ENCODE measurements at regions not wholly inside any gene's neighbourhood (a gene's known extent, or its start where the extent isn't known, plus 50 kb on each side); places are given as distances from the start of the nearest gene placed in this dataset.
"Not testable (repeated sequence)": the region's sequence is repeated elsewhere in the genome, so short reads cannot be mapped to it uniquely, and the experiment has no call there.

DNA sequence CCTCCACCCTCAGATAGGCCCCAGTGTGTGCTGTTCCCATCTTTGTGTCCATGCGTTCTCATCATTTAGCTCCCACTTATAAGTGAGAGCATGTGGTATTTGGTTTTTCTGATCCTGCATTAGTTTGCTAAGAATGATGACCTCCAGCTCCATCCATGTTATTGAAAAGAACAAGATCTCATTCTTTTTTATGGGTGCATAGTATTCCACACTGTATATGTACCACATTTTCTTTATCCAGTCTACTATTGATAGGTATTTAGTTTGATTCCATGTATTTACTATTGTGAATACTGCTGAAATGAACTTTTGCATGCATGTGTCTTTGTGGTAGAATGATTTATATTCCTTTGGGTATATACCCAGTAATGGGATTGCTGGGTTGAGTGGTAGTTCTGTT lies 303.3 kb downstream of the SEMA3D start:
- H3K4me1 ChIP-seq (ENCODE audit: control insufficient read depth, insufficient read depth, low read length); H3K27me3 ChIP-seq (ENCODE audit: control insufficient read depth, insufficient read depth, low read length); H3K36me3 ChIP-seq (ENCODE audit: control insufficient read depth, insufficient read depth, low read length); H3K9ac ChIP-seq (ENCODE audit: low read depth, low read length); H3K27ac ChIP-seq (ENCODE audit: low read depth, low read length); H3K9me3 ChIP-seq (ENCODE audit: control insufficient read depth, insufficient read depth, low read length); H3K4me3 ChIP-seq (ENCODE audit: low read depth, low read length): not testable (repeated sequence)

GRCh38 chr7:84880326-84880997 lies 306.4 kb downstream of the SEMA3D start:
- not testable (repeated sequence) for H3K4me3 ChIP-seq (ENCODE audit: low read depth, low read length); H3K9me3 ChIP-seq (ENCODE audit: control insufficient read depth, insufficient read depth, low read length); H3K27ac ChIP-seq (ENCODE audit: low read depth, low read length); H3K4me1 ChIP-seq (ENCODE audit: control insufficient read depth, insufficient read depth, low read length); H3K27me3 ChIP-seq (ENCODE audit: control insufficient read depth, insufficient read depth, low read length); H3K36me3 ChIP-seq (ENCODE audit: control insufficient read depth, insufficient read depth, low read length); H3K9ac ChIP-seq (ENCODE audit: low read depth, low read length)

DNA sequence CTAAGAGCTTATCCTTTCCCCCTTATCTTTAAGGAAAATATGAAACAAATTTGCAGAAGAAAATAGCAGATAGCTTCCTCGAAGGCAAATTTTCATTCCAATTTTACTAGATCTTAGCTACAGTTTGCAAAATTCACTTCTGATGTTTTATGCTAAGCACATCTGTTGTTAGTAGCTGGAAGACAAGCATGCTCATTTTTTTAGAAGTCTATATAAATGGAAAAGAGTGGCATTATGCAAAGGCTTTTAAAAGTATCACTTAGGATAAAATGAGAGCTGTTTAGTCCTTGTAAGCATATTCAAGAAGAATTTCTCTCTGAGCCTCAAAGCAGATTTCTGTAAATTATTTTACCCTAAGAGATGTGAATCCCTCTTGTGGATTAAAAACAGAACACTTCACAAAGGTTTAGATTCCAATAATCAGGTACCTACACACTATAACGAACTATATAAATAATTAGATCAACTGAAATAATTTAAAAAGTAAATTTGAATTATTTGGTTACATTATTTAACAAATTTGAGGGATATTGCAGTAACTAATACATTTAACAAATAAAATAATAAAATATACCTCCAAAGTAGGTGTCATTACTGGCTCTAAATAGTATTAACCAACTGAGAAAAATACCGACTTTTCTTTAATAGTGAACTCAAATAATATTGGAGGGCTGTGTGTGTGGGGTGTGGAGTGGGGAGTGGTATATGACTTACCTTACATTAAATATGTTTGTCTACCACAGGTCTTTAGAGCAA lies 307.1 kb downstream of the SEMA3D start:
- no peak overlapping the region for H3K27ac ChIP-seq (ENCODE audit: low read depth, low read length)
- H3K9ac ChIP-seq (ENCODE audit: low read depth, low read length): no peak overlapping the region

DNA sequence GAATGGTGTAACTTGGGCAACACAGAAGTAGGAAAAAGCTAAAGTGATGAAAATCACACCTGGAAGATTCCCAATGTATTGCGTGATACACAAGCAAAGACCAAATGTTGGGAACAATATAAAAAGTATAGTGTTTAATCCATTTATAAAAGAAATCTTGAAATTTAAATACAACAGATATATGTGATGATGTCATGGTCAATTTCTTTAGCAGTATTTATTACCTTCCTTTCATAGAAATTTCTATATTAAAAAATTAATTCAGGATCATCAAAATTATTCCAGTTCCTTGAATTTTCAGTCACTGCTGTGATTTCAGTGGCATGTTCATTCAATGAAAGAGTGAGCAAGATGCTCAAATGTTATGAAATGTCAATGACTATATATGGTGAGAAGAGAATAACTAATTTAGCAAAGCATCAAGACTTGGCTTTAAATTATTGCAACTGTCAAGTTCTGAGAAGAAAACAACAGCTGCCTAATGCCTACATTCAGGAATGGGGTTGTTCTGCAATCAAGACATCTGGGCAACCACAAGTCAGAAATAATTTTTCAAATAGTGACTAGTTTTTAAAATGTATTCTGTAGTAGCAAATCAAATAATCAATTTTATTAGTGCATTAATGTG lies 308.8 kb downstream of the SEMA3D start:
- no peak overlapping the region for H3K9ac ChIP-seq (ENCODE audit: low read depth, low read length)
- no peaks in the 10 kb centered on the region for H3K9me3 ChIP-seq (ENCODE audit: control insufficient read depth, insufficient read depth, low read length)
- no peaks in the 10 kb centered on the region for H3K27me3 ChIP-seq (ENCODE audit: control insufficient read depth, insufficient read depth, low read length)
- no peak overlapping the region for H3K27ac ChIP-seq (ENCODE audit: low read depth, low read length)
- no peaks in the 10 kb centered on the region for H3K36me3 ChIP-seq (ENCODE audit: control insufficient read depth, insufficient read depth, low read length)
- H3K4me1 ChIP-seq (ENCODE audit: control insufficient read depth, insufficient read depth, low read length): no peaks in the 10 kb centered on the region
- H3K4me3 ChIP-seq (ENCODE audit: low read depth, low read length): no peak overlapping the region

More for the DNA sequence above, 307.1 kb downstream of the SEMA3D start:
- no peaks in the 10 kb centered on the region for H3K27me3 ChIP-seq (ENCODE audit: control insufficient read depth, insufficient read depth, low read length)
- H3K36me3 ChIP-seq (ENCODE audit: control insufficient read depth, insufficient read depth, low read length): no peaks in the 10 kb centered on the region
- no peaks in the 10 kb centered on the region for H3K9me3 ChIP-seq (ENCODE audit: control insufficient read depth, insufficient read depth, low read length)
- no peak overlapping the region for H3K4me3 ChIP-seq (ENCODE audit: low read depth, low read length)
- H3K4me1 ChIP-seq (ENCODE audit: control insufficient read depth, insufficient read depth, low read length): no peaks in the 10 kb centered on the region

DNA sequence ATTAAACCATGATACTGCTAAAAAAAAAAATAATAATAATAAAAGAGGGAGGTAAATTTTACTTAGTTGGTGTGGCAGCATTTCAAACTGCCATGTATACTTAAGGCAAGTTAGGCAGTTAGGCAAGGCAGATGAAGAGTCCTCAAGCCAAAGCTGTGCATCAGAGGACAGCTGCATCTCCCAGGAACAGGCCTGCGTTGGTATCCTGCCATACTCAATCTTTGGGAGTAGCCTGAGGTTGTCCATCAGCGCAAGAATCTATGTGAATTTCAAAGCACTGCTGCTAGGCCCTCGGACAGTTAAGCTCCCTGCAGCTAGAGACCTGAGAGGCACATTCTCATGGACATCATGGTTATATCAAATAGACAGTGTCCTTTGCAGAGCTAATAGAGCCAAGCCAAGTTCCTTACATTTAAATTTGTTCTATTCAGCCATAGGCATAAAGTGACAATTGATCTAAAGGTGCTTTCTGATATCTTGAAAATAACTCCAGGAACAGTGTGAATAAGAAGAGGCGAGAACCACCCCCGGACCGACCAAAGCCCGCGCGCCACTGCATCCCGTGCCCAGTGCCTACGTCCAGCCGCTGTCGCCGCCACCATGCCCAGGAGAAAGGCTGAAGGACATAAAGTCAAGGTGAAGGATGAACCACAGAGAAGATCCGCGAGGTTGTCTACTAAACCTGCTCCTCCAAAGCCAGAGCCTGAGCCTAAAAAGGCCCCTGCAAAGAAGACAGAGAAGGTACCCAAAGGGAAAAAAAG lies 310.6 kb downstream of the SEMA3D start:
- Histone ChIP-seq H3K9ac (ENCODE audit: low read depth, low read length) (no peak overlapping the region), H3K4me3 (ENCODE audit: low read depth, low read length) (no peak overlapping the region), H3K4me1 (ENCODE audit: control insufficient read depth, insufficient read depth, low read length) (no peaks in the 10 kb centered on the region), H3K27me3 (ENCODE audit: control insufficient read depth, insufficient read depth, low read length) (no peaks in the 10 kb centered on the region), H3K9me3 (ENCODE audit: control insufficient read depth, insufficient read depth, low read length) (no peaks in the 10 kb centered on the region), H3K27ac (ENCODE audit: low read depth, low read length) (no peak overlapping the region), H3K36me3 (ENCODE audit: control insufficient read depth, insufficient read depth, low read length) (no peaks in the 10 kb centered on the region)

- Histone ChIP-seq H3K36me3 (ENCODE audit: control insufficient read depth, insufficient read depth, low read length) (no peaks in the 10 kb centered on the region), H3K27ac (ENCODE audit: low read depth, low read length) (no peak overlapping the region), H3K4me1 (ENCODE audit: control insufficient read depth, insufficient read depth, low read length) (peaks cover 3% of the 10 kb centered on the region; the same call in 1 of the 2 replicates), H3K27me3 (ENCODE audit: control insufficient read depth, insufficient read depth, low read length) (no peaks in the 10 kb centered on the region), H3K4me3 (ENCODE audit: low read depth, low read length) (no peak overlapping the region), H3K9ac (ENCODE audit: low read depth, low read length) (no peak overlapping the region), H3K9me3 (ENCODE audit: control insufficient read depth, insufficient read depth, low read length) (no peaks in the 10 kb centered on the region)
Measured at GRCh38 chr7:84865560-84865959, 321.3 kb downstream of the SEMA3D start.

GRCh38 chr7:84857336-84857735 lies 329.5 kb downstream of the SEMA3D start:
- Histone ChIP-seq H3K9me3 (ENCODE audit: control insufficient read depth, insufficient read depth, low read length) (peaks cover 6% of the 10 kb centered on the region; the same call in 1 of the 2 replicates), H3K4me3 (ENCODE audit: low read depth, low read length) (no peak overlapping the region), H3K4me1 (ENCODE audit: control insufficient read depth, insufficient read depth, low read length) (no peaks in the 10 kb centered on the region), H3K36me3 (ENCODE audit: control insufficient read depth, insufficient read depth, low read length) (no peaks in the 10 kb centered on the region), H3K27me3 (ENCODE audit: control insufficient read depth, insufficient read depth, low read length) (no peaks in the 10 kb centered on the region), H3K27ac (ENCODE audit: low read depth, low read length) (no peak overlapping the region), H3K9ac (ENCODE audit: low read depth, low read length) (no peak overlapping the region)

GRCh38 chr7:84855758-84856157 lies 331.1 kb downstream of the SEMA3D start:
- H3K9me3 ChIP-seq (ENCODE audit: control insufficient read depth, insufficient read depth, low read length): peaks cover 6% of the 10 kb centered on the region; the same call in 1 of the 2 replicates
- H3K9ac ChIP-seq (ENCODE audit: low read depth, low read length): no peak overlapping the region
- no peaks in the 10 kb centered on the region for H3K4me1 ChIP-seq (ENCODE audit: control insufficient read depth, insufficient read depth, low read length)
- H3K27me3 ChIP-seq (ENCODE audit: control insufficient read depth, insufficient read depth, low read length): no peaks in the 10 kb centered on the region
- no peak overlapping the region for H3K27ac ChIP-seq (ENCODE audit: low read depth, low read length)
- no peak overlapping the region for H3K4me3 ChIP-seq (ENCODE audit: low read depth, low read length)
- no peaks in the 10 kb centered on the region for H3K36me3 ChIP-seq (ENCODE audit: control insufficient read depth, insufficient read depth, low read length)

DNA sequence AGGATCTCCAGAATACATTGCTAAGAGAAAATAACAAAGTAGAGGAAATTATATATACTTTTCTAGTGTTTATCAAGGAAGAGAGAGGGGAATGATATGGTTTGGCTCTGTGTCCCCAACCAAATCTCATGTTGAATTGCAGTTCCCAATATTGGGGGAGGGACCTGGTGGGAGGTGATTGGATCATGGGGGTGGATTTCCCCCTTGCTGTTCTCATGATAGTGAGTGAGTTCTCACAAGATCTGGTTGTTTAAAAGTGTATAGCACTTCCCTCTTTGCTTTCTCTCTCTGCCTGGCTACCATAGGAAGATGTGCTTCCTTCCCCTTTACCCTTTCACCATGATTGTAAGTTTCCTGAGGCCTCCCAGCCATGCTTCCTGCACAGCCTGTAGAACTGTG lies 337.9 kb downstream of the SEMA3D start:
- not testable (repeated sequence) for H3K4me3 ChIP-seq (ENCODE audit: low read depth, low read length); H3K27ac ChIP-seq (ENCODE audit: low read depth, low read length); H3K9ac ChIP-seq (ENCODE audit: low read depth, low read length); H3K4me1 ChIP-seq (ENCODE audit: control insufficient read depth, insufficient read depth, low read length); H3K36me3 ChIP-seq (ENCODE audit: control insufficient read depth, insufficient read depth, low read length); H3K27me3 ChIP-seq (ENCODE audit: control insufficient read depth, insufficient read depth, low read length); H3K9me3 ChIP-seq (ENCODE audit: control insufficient read depth, insufficient read depth, low read length)

DNA sequence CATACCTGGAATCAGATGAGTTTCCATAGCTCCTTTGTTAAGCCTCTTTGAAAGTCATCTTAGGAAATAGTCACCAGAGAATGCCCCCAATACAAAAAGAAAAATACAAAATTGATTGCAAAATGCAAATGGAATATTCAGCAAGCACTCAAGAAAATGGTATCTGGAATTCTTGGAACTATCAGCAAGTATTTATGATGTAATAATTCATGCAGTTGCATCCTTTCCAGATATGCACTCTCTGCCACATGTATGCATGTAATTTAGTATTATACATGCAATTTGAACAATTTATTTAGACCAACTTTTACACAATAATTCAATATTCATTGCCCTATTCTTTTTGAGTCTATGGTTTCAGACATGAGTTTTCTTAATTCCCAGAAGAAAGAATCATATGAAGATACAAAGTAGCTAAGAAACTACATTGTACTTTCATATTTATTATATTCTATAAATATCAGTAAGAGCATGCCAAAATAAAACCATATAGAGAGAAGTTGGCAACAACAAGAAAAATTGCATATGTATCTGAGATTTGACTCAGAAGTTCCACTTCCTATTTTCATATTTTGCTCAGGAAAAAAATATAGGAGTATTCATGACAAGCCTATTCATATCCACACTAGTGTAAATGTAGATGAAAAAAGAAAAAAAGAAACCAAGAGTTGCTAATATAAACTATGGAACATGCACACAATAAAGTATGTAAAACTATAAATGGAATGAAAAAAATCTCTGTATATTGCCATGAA lies 338.5 kb downstream of the SEMA3D start:
- no peak overlapping the region for H3K4me3 ChIP-seq (ENCODE audit: low read depth, low read length)
- H3K9ac ChIP-seq (ENCODE audit: low read depth, low read length): no peak overlapping the region
- no peaks in the 10 kb centered on the region for H3K27me3 ChIP-seq (ENCODE audit: control insufficient read depth, insufficient read depth, low read length)
- H3K9me3 ChIP-seq (ENCODE audit: control insufficient read depth, insufficient read depth, low read length): no peaks in the 10 kb centered on the region
- H3K27ac ChIP-seq (ENCODE audit: low read depth, low read length): no peak overlapping the region
- no peaks in the 10 kb centered on the region for H3K4me1 ChIP-seq (ENCODE audit: control insufficient read depth, insufficient read depth, low read length)
- no peaks in the 10 kb centered on the region for H3K36me3 ChIP-seq (ENCODE audit: control insufficient read depth, insufficient read depth, low read length)
